ENCODE measurements at regions not wholly inside any gene's neighbourhood (a gene's known extent, or its start where the extent isn't known, plus 50 kb on each side); places are given as distances from the start of the nearest gene placed in this dataset.

- TF ChIP-seq EZH2 (IDR thresholded peaks at IDR 0.05; ENCODE audit: insufficient read depth, poor library complexity, severe bottlenecking): no peak
- TF ChIP-seq EZH2phosphoT487 (IDR thresholded peaks at IDR 0.05; ENCODE audit: insufficient read depth, low read depth): no peak
These were observed 152.9 kb upstream of the RTL1 start for GRCh38 chr14:101056446-101056845.
